Panc1 (cell line): ENCODE measurements at regions not wholly inside any gene's neighbourhood (a gene's known extent, or its start where the extent isn't known, plus 50 kb on each side); places are given as distances from the start of the nearest gene placed in this dataset.

Experiments
- ATAC-seq: fragments of 200-7000 bp; cut with Tn5 transposase; 2 replicates; pipeline ENCODE4 v1.9.1; 2020; ENCODE audit warnings: mild to moderate bottlenecking, moderate library complexity
- BruUV-seq: library from RNA; stranded (reverse); fragments of 400-500 nt; replicated peaks from 2 replicates; lab custom pipeline; 2021; lab: Mats Ljungman, UMichigan
- CTCF ChIA-PET: fragments of 300-600 bp; sonication (Branson Sonifier 250); formaldehyde crosslinking; loops from one replicate; lab custom pipeline; 2022; ENCODE audit warnings: antibody characterized with exemption; lab: Charles Lee
- POLR2A ChIA-PET: fragments of 300-600 bp; sonication (Branson Sonifier 250); formaldehyde crosslinking; loops from one replicate; lab custom pipeline; 2022; ENCODE audit warnings: antibody characterized with exemption; lab: Charles Lee
- DNase-seq: peaks from one replicate; pipeline ENCODE4 v3.0.0-alpha.2; 2010; ENCODE audit warnings: low read depth, low spot score
- H3K27ac ChIP-seq: 2 replicates; pipeline ENCODE4 v1.5.1; 2011; ENCODE audit warnings: mild to moderate bottlenecking, low read length, inconsistent platforms
- H3K27me3 ChIP-seq: fragments of 200-500 bp; sonication (Bioruptor generic); 2 replicates; pipeline ENCODE4 v1.6.0; 2014; ENCODE audit warnings: low read length, inconsistent platforms; ENCODE audit not compliant: control insufficient read depth, insufficient read depth
- H3K36me3 ChIP-seq: fragments of 200-500 bp; sonication (Bioruptor generic); 2 replicates; pipeline ENCODE4 v1.5.1; 2014; ENCODE audit warnings: inconsistent platforms, mild to moderate bottlenecking, low read length, moderate library complexity; ENCODE audit not compliant: control insufficient read depth, insufficient read depth
- H3K4me1 ChIP-seq: 2 replicates; pipeline ENCODE4 v1.5.1; 2011; ENCODE audit warnings: inconsistent platforms, mild to moderate bottlenecking, low read length, moderate library complexity; ENCODE audit not compliant: control insufficient read depth, insufficient read depth
- H3K4me3 ChIP-seq, 2 experiments: 2 replicates each; pipeline ENCODE4 v1.5.1; 2011 to 2012; ENCODE audit warnings: low read depth in 2 of 2, low read length in 2 of 2, mild to moderate bottlenecking in 2 of 2, inconsistent platforms in 1 of 2, moderate library complexity in 1 of 2
- H3K9me3 ChIP-seq: fragments of 200-500 bp; sonication (Bioruptor generic); 2 replicates; pipeline ENCODE4 v1.5.1; 2014; ENCODE audit warnings: low read depth, mild to moderate bottlenecking, inconsistent platforms, low read length, moderate library complexity; ENCODE audit not compliant: control insufficient read depth, insufficient read depth
- POLR2AphosphoS5 ChIP-seq: IDR thresholded peaks from 2 replicates; pipeline ENCODE4 v1.6.1; 2012; ENCODE audit warnings: mild to moderate bottlenecking, low read depth, low read length, moderate library complexity
- SIN3A ChIP-seq: IDR thresholded peaks from 2 replicates; pipeline ENCODE4 v1.6.1; 2012; ENCODE audit warnings: low read depth, mild to moderate bottlenecking, low read length, moderate library complexity, borderline replicate concordance; ENCODE audit not compliant: insufficient read depth
- TCF7L2 ChIP-seq: IDR thresholded peaks from 2 replicates; pipeline ENCODE4 v1.6.1; 2011; ENCODE audit warnings: mild to moderate bottlenecking, low read depth, low read length, inconsistent platforms
- in situ Hi-C: cut with HindIII; loops from 2 replicates; pipeline ENCODE4 v1.10.0; 2016; ENCODE audit warnings: low sequenced_read_pairs, low pct_unique_long_range_greater_than_20kb
- intact Hi-C: fragments of 100-400 bp; cut with micrococcal nuclease; formaldehyde crosslinking; loops from one replicate; pipeline ENCODE4 v1.10.0; 2022; ENCODE audit not compliant: unreplicated experiment
- TF ChIP-seq, protein P1 (sequence below), 2 experiments: IDR thresholded peaks; 2 replicates each; pipeline ENCODE4 v1.6.1; 2011 to 2012; ENCODE audit warnings: low read depth in 2 of 2, control low read depth in 1 of 2, low read length in 1 of 2, mild to moderate bottlenecking in 1 of 2, moderate library complexity in 1 of 2; ENCODE audit not compliant: insufficient read depth in 1 of 2
- TF ChIP-seq, protein P2 (sequence below): fragments of 450-650 bp; IDR thresholded peaks from 2 replicates; pipeline ENCODE4 v1.5.1; 2017; ENCODE audit warnings: mild to moderate bottlenecking

DNA sequence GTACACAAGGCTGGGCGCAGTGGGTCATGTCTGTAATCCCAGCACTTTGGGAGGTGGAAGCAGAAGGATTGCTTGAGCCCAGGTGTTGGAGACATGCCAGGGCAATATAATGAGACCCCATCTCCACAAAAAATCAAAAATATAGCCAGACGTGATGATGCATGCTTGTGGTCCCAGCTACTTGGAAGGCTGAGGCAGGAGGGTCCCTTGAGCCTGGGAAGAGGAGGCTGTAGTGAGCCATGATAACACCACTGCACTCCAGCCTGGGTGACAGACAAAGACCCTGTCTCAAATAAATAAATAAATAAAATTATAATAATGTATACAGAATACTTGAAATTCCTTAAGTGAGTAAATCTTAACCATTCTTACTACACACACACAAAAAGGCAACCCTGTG lies 127.7 kb downstream of the SPRY2 start:
- TF ChIP-seq SIN3A (no peak), TCF7L2 (no peak), POLR2AphosphoS5 (no peak)
- TF ChIP-seq, protein P1, sequence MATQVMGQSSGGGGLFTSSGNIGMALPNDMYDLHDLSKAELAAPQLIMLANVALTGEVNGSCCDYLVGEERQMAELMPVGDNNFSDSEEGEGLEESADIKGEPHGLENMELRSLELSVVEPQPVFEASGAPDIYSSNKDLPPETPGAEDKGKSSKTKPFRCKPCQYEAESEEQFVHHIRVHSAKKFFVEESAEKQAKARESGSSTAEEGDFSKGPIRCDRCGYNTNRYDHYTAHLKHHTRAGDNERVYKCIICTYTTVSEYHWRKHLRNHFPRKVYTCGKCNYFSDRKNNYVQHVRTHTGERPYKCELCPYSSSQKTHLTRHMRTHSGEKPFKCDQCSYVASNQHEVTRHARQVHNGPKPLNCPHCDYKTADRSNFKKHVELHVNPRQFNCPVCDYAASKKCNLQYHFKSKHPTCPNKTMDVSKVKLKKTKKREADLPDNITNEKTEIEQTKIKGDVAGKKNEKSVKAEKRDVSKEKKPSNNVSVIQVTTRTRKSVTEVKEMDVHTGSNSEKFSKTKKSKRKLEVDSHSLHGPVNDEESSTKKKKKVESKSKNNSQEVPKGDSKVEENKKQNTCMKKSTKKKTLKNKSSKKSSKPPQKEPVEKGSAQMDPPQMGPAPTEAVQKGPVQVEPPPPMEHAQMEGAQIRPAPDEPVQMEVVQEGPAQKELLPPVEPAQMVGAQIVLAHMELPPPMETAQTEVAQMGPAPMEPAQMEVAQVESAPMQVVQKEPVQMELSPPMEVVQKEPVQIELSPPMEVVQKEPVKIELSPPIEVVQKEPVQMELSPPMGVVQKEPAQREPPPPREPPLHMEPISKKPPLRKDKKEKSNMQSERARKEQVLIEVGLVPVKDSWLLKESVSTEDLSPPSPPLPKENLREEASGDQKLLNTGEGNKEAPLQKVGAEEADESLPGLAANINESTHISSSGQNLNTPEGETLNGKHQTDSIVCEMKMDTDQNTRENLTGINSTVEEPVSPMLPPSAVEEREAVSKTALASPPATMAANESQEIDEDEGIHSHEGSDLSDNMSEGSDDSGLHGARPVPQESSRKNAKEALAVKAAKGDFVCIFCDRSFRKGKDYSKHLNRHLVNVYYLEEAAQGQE (IDR thresholded peaks at IDR 0.05; ENCODE audit: insufficient read depth in 1 of 2, low read depth in 2 of 2, low read length in 1 of 2): no peak
- TF ChIP-seq, protein P2, sequence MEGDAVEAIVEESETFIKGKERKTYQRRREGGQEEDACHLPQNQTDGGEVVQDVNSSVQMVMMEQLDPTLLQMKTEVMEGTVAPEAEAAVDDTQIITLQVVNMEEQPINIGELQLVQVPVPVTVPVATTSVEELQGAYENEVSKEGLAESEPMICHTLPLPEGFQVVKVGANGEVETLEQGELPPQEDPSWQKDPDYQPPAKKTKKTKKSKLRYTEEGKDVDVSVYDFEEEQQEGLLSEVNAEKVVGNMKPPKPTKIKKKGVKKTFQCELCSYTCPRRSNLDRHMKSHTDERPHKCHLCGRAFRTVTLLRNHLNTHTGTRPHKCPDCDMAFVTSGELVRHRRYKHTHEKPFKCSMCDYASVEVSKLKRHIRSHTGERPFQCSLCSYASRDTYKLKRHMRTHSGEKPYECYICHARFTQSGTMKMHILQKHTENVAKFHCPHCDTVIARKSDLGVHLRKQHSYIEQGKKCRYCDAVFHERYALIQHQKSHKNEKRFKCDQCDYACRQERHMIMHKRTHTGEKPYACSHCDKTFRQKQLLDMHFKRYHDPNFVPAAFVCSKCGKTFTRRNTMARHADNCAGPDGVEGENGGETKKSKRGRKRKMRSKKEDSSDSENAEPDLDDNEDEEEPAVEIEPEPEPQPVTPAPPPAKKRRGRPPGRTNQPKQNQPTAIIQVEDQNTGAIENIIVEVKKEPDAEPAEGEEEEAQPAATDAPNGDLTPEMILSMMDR: no peak
- POLR2A ChIA-PET: no interaction called here

DNA sequence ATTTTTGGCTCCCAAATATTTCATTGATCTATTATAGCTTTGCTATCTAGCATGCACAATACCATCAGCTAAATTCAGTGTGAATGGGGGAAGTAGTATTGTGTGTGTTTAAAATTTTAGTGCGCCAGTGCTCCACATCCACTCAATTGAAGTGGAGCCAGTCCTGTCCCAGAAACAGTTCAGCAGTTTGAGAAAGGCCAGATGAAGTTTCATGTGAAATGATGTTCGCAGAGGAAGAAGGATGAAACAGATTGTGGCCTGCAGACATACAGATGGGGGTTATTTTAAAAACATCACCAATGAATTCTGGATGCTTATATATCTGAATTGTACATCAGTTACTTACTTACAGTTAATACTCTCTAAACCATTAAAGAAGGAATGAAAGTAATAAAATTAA lies 129.4 kb downstream of the SPRY2 start:
- intact Hi-C loops (no loop called here), in situ Hi-C loops (no loop called here)
- no TSS peak for BruUV-seq
- H3K36me3 ChIP-seq: no peaks in the 10 kb centered on the region
- H3K4me3 ChIP-seq: no peak overlapping the region
- H3K9me3 ChIP-seq: no peaks in the 10 kb centered on the region
- no peak overlapping the region for H3K27ac ChIP-seq
- H3K4me1 ChIP-seq: no peaks in the 10 kb centered on the region
- ChIA-PET CTCF (no interaction called here), POLR2A (no interaction called here)
- TF ChIP-seq SIN3A (no peak), POLR2AphosphoS5 (no peak), TCF7L2 (no peak)
- TF ChIP-seq, protein P2: no peak
- TF ChIP-seq, protein P1 (IDR thresholded peaks at IDR 0.05; ENCODE audit: insufficient read depth in 1 of 2, low read depth in 2 of 2, low read length in 1 of 2): no peak
- no peak for ATAC-seq
- H3K27me3 ChIP-seq: no peaks in the 10 kb centered on the region
- no peak for DNase-seq

More for the DNA sequence above, 127.7 kb downstream of the SPRY2 start:
- Histone ChIP-seq H3K4me1 (no peaks in the 10 kb centered on the region), H3K36me3 (no peaks in the 10 kb centered on the region), H3K4me3 (no peak overlapping the region), H3K9me3 (no peaks in the 10 kb centered on the region), H3K27me3 (no peaks in the 10 kb centered on the region), H3K27ac (no peak overlapping the region)
- BruUV-seq: no TSS peak
- DNase-seq (no peak), ATAC-seq (no peak)
- CTCF ChIA-PET: no interaction called here
- in situ Hi-C loops: no loop called here
- intact Hi-C loops: no loop called here
